GM18868 (cell line): ENCODE measurements at regions not wholly inside any gene's neighbourhood (a gene's known extent, or its start where the extent isn't known, plus 50 kb on each side); places are given as distances from the start of the nearest gene placed in this dataset.
"Not testable (repeated sequence)": the region's sequence is repeated elsewhere in the genome, so short reads cannot be mapped to it uniquely, and the experiment has no call there.

ENCODE experiments used
- ATAC-seq: cut with Tn5 transposase; IDR thresholded peaks from one replicate; pipeline ENCODE4 v1.9.1; 2021; ENCODE audit warnings: mild to moderate bottlenecking, moderate library complexity; ENCODE audit not compliant: unreplicated experiment

DNA sequence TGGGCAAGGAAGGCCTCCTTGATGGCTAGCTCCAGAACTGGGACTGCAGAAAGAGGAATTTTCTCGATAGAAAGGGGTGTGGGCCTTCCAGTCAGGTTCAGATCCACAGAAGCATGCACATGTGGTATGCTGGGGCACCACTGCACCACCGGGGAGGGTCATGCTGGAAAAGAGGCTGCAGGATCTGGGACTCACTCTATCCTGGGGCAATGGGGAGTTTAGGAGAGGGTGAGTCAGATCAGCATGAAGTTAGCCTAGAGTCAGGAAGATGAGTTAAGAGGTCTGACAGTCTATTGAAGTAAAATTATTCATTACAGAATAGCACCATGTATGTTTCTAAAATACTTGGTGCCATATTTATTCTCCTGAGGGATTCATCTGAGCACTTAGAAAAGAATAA, 130.2 kb upstream of the TOPAZ1 start:
- ATAC-seq, result no peak

DNA sequence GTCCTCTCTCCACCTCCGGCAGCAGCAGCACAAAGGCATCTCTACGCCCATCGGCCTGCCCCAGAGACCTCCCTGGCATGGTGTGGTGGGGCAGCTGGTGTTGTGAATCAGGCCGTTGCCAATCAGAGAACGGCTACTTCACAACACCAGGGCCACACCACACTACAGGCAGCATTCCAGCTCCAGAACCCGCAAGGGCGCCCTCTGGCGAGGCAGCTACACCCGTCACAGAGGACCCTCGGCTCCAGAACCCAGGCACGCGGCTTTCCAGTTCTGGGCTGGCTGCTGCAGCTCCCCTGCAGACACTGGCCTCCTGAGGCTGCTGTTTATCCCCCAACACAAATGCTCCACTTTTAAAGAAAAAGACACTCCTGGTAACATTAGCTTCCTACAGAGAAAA, 127.5 kb upstream of the TOPAZ1 start:
- peak; percentile 55 for ATAC-seq

DNA sequence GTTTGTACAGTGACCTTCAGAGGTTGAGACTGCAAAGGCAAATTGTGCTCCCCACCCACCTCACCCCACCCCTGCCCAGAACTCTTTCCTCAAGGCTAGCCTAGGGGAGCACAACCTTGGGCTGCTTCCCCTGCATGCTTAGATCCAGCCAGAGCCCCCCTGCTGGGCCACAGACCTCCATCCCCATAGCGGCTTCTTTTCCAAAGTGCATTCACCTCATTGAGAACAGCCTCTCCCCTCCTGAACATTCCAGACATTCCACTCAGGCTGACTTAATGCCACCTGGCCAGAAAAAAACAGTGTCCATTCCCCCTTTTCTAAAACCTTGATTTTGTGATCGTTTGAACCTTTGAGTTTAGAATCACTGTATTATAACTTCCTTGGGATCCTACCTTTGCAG, 124.4 kb upstream of the TOPAZ1 start:
- no peak for ATAC-seq

DNA sequence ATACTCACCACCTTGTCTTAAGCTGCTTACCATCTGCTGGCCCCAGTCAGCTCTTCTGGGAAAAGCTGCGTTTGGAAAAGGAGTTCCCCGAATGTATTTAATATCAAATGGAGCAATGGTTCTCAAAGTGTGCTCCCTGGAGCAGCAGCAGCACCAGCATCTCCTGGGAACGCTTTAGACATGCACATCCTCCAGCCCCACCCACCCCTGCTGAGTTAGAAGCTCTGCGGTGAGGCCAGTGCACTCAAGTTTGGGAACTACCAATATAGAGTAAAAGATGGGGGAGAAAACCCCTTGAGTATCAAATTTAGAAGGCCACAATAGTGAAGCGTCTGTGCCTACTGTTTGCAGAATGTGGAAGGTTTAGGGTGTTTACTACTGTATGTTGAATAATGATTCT, 124.0 kb upstream of the TOPAZ1 start:
- ATAC-seq, result no peak

DNA sequence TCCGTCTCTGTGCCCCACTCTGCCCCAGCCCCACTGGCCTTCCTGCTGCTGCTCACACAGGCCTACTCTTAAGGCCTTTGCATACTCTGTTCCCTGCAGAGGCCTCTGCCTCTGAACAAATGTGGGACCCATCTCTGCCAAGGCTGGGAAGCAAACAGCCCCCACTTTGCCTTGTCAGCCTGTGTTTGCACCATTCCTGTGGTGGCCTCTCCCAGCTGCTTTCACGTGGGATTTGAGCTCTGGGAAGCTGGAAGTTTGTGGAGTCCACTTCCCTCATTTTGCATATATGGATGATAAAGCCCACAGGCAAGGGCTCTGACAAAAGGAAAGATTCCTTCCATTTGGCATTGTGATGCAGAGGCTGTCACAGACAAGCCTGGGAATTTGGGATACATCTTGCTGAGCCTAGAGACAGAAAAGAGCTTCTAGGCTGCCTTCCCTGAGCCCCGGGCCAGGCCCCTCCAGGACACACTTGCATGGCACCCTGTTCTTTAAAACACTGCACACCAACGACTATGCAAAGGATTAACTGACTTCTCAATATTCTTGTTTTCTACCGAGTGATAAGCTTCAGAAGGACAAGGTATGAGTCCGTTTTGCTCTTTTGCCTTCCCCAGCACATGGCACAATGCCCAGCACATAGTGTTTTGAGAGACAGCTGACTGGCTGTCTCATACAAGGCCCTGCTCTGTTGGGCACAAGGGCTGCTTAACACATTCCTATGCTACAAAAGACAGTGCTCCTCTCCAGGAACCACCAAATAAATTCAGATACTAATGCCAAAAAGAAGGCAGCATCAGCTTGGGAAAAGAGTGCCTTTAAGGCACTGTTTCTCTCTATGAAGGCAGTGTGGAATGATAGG, 120.7 kb upstream of the TOPAZ1 start:
- no peak for ATAC-seq

DNA sequence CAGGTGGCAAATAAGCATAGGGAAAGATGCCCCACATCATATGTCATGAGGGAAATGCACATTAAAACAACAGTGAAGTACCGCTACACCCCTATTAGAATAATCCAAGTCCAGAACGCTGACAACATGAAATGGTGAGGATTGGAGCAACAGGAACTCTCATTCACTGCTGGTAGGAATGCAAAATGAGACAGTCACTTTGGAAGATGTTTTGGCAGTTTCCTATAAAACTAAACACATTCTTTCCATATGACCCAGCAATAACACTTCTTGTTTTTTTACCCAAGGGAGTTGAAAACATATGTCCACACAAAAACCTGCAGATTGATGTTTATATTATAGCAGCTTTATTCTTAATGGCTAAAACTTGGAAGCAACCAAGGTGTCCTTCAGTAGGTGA, 116.4 kb upstream of the TOPAZ1 start:
- ATAC-seq, result no peak

- no peak for ATAC-seq
These were observed 115.8 kb upstream of the TOPAZ1 start for GRCh38 chr3:44125882-44126281.

- no peak for ATAC-seq
These were observed 113.5 kb upstream of the TOPAZ1 start for GRCh38 chr3:44128057-44128775.

DNA sequence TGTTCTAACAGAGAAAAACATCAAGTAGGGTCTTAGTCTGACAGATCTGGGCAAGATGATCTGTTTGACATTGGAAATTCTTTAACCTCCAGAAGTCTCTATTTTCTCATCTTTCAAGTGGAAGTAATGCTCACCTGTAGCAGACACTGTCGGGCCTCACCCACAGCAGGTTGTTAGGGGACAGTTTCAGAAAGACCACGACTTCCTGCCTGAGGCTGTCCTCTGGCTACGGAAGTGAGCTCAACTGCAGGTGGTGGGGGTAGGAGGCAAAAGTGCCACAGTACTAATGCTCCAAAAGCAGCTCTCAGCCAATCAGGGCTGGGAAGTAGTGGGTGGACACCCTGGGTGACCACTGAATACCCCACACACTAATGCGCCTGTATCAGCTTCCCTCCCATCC, 111.4 kb upstream of the TOPAZ1 start:
- no peak for ATAC-seq

DNA sequence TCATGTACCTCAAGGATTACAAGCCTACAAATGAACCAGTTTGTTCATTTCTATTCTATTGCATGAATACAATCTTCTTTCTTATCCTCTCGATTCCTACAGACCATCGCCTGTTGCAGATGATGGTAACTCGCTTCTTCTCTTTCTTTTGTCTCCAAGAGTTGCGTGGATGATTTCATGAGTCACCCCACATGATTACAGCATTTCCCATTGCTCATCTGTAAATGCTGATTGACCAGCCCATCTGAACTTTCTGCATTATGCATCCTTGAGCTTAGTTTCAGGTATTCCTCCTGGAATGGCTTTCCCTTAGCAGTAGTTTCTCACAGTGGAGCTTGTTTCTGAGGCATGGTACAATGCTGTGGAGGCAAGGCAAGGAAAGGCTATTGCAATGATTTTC, 109.6 kb upstream of the TOPAZ1 start:
- no peak for ATAC-seq

DNA sequence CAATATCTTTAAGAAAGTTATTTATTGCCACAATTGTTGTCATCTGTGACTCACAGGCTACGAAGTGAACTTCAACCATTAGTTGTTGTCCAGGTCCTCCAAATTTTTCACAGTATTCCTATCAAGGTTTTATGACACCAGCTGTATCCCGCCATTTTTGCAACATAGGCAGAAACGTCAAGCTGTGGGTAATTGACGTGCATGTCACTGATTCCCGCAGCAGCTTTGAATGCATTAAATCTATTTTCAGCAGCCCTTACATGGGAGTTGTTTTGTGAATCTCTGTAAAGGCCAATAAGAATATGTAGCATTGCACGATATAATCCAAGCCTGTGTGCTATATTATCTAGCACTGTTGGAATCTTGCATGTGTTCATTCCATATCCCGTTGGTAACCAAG, 109.1 kb upstream of the TOPAZ1 start:
- no peak for ATAC-seq

- no peak for ATAC-seq
These were observed 105.3 kb upstream of the TOPAZ1 start for GRCh38 chr3:44136421-44136820.

DNA sequence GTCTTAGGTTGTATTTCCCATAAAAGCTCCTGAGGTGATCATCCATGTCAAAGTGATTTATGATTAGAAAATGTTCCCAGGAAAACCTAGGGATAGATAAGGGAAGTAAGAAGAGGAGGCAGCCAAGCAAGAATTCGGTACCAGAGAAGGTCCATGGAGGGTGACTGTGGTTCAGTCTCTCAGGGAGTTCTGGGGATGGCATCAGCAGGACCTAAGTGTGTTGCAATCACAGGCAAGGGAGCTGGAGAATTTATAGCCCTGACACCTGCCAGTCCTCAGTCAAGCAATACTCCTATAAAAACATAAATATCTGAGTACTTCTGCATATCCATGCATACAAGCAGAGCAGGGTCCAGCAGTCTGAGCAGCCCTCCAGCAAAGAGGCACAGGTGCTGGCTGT, 95.6 kb upstream of the TOPAZ1 start:
- ATAC-seq, result no peak

DNA sequence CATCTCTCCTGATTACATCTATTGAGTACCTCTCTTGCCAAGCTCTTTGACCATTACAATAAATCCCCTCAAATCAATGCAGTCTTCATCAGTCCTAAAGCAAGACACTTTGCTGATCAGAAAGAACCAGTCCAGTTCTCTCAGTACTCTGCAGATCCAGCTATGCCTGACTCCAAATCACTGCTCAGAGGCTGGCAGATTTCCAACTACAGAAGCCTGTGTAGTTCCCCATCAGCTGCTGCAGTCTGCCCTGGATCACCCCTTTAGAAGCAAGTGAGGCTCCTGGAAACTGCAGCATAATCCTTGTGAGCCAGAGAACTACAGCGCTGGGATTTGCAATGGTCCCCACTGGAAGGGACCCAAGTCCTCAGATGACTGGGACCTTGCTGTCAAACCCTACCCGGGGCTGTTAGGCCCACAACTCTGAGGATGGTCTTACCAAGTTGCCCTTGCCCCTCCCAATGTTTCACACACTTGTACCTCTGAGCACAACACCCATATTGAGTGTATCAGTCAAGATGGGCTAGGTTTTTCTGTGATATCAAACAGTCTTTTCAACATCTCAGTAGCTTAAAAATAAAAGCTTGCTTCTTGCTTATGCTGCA, 81.9 kb upstream of the TOPAZ1 start:
- no peak for ATAC-seq

- ATAC-seq, result no peak
These were observed 80.9 kb upstream of the TOPAZ1 start for GRCh38 chr3:44160818-44161217.

DNA sequence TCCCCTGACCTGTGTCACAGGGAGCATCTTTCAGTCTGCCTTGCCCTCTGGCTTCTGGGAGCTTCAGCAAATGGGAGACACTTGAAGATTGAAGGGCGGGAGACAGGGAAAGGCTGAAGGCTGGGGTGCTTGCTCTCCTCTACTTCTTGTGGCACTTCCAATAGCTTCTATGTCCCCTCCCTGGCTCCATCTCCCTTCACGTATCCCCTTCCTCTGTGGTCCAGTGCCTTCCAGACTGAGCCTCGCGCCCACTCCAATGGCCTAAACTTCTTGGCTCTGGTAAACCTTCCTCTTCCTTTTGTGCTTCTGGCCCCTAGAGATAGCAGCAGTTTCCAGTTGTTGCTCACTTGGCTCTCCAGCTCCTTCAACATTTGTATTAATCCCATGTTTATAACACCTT, 69.8 kb upstream of the TOPAZ1 start:
- ATAC-seq, result no peak

GRCh38 chr3:44172701-44173100, 69.0 kb upstream of the TOPAZ1 start:
- ATAC-seq, result not testable (repeated sequence)

GRCh38 chr3:44173263-44173662, 68.4 kb upstream of the TOPAZ1 start:
- ATAC-seq, result no peak

DNA sequence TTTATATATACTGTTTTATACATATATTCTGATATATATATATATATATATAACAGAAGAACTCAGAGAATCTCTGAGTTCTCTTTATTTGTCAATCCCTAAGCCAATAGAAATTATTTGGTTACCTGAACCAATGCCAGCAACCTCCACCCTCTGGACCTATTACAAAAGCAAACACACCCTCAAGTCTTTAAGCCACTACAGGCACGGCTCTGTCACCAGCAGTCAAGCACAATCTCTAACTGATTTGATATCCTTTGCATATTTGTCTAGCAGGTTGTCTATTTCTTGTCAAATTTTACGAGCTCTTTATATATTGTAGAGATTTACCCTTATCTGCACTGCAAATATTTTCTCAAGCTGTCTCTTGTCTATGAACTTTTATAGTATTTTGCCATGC, 66.6 kb upstream of the TOPAZ1 start:
- no peak for ATAC-seq

GRCh38 chr3:44179246-44179645, 62.4 kb upstream of the TOPAZ1 start:
- ATAC-seq, result no peak

GRCh38 chr3:44184319-44184953, 57.2 kb upstream of the TOPAZ1 start:
- no peak for ATAC-seq
